B cell (primary cell): ENCODE measurements at regions not wholly inside any gene's neighbourhood (a gene's known extent, or its start where the extent isn't known, plus 50 kb on each side); places are given as distances from the start of the nearest gene placed in this dataset.

Source experiments
- ATAC-seq: fragments of 200-7000 bp; cut with Tn5 transposase; one replicate; pipeline ENCODE4 v1.10.0; 2021; ENCODE audit warnings: low read depth, mild to moderate bottlenecking, moderate number of reproducible peaks, moderate library complexity
- CTCF ChIA-PET: fragments of 350-600 bp; sonication (Branson Sonifier 250); formaldehyde crosslinking; loops from one replicate; lab custom pipeline; 2021; ENCODE audit warnings: antibody characterized with exemption, inconsistent platforms; lab: Charles Lee
- POLR2A ChIA-PET: fragments of 350-600 bp; sonication (Branson Sonifier 250); formaldehyde crosslinking; loops from one replicate; lab custom pipeline; 2021; ENCODE audit warnings: antibody characterized with exemption; lab: Charles Lee
- DNase-seq: peaks from one replicate; pipeline ENCODE4 v3.0.0; 2013
- H2AFZ ChIP-seq: 2 replicates; pipeline ENCODE4 v1.6.1; 2012; ENCODE audit warnings: mild to moderate bottlenecking, low read depth, low read length; ENCODE audit not compliant: insufficient read depth, poor library complexity, severe bottlenecking
- H3K27ac ChIP-seq, 2 donors: 1 replicate in 1 of 2; 2 replicates in 1 of 2; pipeline ENCODE4 v1.5.1; 2012 to 2013; ENCODE audit warnings: low read length in 2 of 2, mild to moderate bottlenecking in 2 of 2, moderate library complexity in 1 of 2
- H3K27me3 ChIP-seq, 4 experiments: fragments of 200-600 bp in 1 of 4; sonication (generic) in 1 of 4; replicated peaks in 1 of 4; 1 replicate in 2 of 4; 2 replicates in 2 of 4; pipeline versions ENCODE4 v1.6.1 to v1.7.0; 2013 to 2016; ENCODE audit warnings: low read length in 3 of 4, mild to moderate bottlenecking in 2 of 4, mixed read lengths in 1 of 4, moderate library complexity in 1 of 4; ENCODE audit not compliant: insufficient read depth in 4 of 4, control insufficient read depth in 3 of 4; ENCODE audit errors: control extremely low read depth in 1 of 4
- H3K36me3 ChIP-seq, 2 experiments: replicated peaks in 1 of 2; 1 replicate in 1 of 2; 2 replicates in 1 of 2; pipeline versions ENCODE4 v1.6.1 to v1.7.1; 2013; ENCODE audit warnings: low read length in 1 of 2; ENCODE audit not compliant: insufficient read depth in 2 of 2, control insufficient read depth in 1 of 2; ENCODE audit errors: control extremely low read depth in 1 of 2, extremely low read depth in 1 of 2
- H3K4me1 ChIP-seq, 2 donors: fragments of 200-600 bp in 1 of 2; sonication (generic) in 1 of 2; 1 replicate in 1 of 2; 2 replicates in 1 of 2; pipeline versions ENCODE4 v1.5.1 to v1.6.1; 2013 to 2017; ENCODE audit warnings: low read length in 2 of 2; ENCODE audit not compliant: control insufficient read depth in 2 of 2, insufficient read depth in 2 of 2
- H3K4me2 ChIP-seq: replicated peaks from 2 replicates; pipeline ENCODE3; 2012; ENCODE audit warnings: mild to moderate bottlenecking, low read depth, low read length; ENCODE audit not compliant: poor library complexity, severe bottlenecking
- H3K4me3 ChIP-seq, 5 experiments: fragments of 200-600 bp in 1 of 5; sonication (generic) in 1 of 5; 1 replicate in 3 of 5; 2 replicates in 2 of 5; pipeline versions ENCODE4 v1.5.1 to v1.7.0; 2011 to 2016; ENCODE audit warnings: low read length in 4 of 5, mild to moderate bottlenecking in 4 of 5, low read depth in 2 of 5, control low read depth in 1 of 5, moderate library complexity in 1 of 5; ENCODE audit not compliant: insufficient read depth in 1 of 5; ENCODE audit errors: control extremely low read depth in 1 of 5, extremely low read depth in 1 of 5
- H3K79me2 ChIP-seq: fragments of 200-600 bp; sonication (generic); one replicate; pipeline ENCODE4 v1.6.0; 2016; ENCODE audit warnings: low read length; ENCODE audit not compliant: control insufficient read depth, insufficient read depth
- H3K9ac ChIP-seq: fragments of 200-600 bp; sonication (generic); 2 replicates; pipeline ENCODE4 v1.6.1; 2017; ENCODE audit warnings: mild to moderate bottlenecking, low read length, moderate library complexity
- H3K9me3 ChIP-seq, 3 donors: one replicate each; pipeline versions ENCODE4 v1.6.1 to v1.7.1; 2013; ENCODE audit warnings: low read length in 2 of 3; ENCODE audit not compliant: control insufficient read depth in 2 of 3, insufficient read depth in 1 of 3; ENCODE audit errors: control extremely low read depth in 1 of 3
- H4K20me1 ChIP-seq: 2 replicates; pipeline ENCODE4 v1.6.0; 2012; ENCODE audit warnings: mild to moderate bottlenecking, low read length; ENCODE audit not compliant: insufficient read depth, control insufficient read depth, poor library complexity, severe bottlenecking
- H3K27ac Mint-ChIP-seq: one replicate; pipeline ENCODE4 v1.8.0; 2021; ENCODE audit warnings: mixed read lengths
- H3K27me3 Mint-ChIP-seq: one replicate; pipeline ENCODE4 v1.8.0; 2021; ENCODE audit warnings: mixed read lengths
- H3K4me1 Mint-ChIP-seq: one replicate; pipeline ENCODE4 v1.8.0; 2021; ENCODE audit warnings: mixed read lengths
- H3K4me3 Mint-ChIP-seq: one replicate; pipeline ENCODE4 v1.8.0; 2021; ENCODE audit warnings: mixed read lengths
- H3K9me3 Mint-ChIP-seq: one replicate; pipeline ENCODE4 v1.8.0; 2022; ENCODE audit warnings: mixed read lengths; ENCODE audit not compliant: insufficient read depth
- CTCF ChIP-seq: fragments of 200-600 bp; IDR thresholded peaks from one replicate; pipeline ENCODE4 v1.8.0; 2022; ENCODE audit warnings: antibody characterized with exemption, mild to moderate bottlenecking
- EZH2 ChIP-seq: IDR thresholded peaks from 2 replicates; pipeline ENCODE4 v1.6.1; 2012; ENCODE audit warnings: borderline replicate concordance, low read depth, mild to moderate bottlenecking, moderate library complexity, low read length; ENCODE audit not compliant: insufficient read depth, poor library complexity, severe bottlenecking
- WGBS: methylation state at CpG from one replicate; pipeline ENCODE4 v1.1.5; 2013; ENCODE audit warnings: missing lambda C conversion rate; ENCODE audit not compliant: insufficient coverage; 5-methylcytosine and 5-hydroxymethylcytosine counted together
- intact Hi-C: fragments of 100-400 bp; cut with micrococcal nuclease; formaldehyde crosslinking; loops from one replicate; pipeline ENCODE4 v1.10.0; 2022

- DNase-seq (no peak), ATAC-seq (no peak)
- no peaks in the 10 kb centered on the region for H3K27me3 Mint-ChIP-seq
- H3K27ac Mint-ChIP-seq, result no peak overlapping the region
- TF ChIP-seq EZH2 (no peak), CTCF (no peak)
- intact Hi-C loops, result no loop called here
- no peaks in the 10 kb centered on the region for H3K36me3 ChIP-seq
- H3K9ac ChIP-seq, result no peak overlapping the region
- no peaks in the 10 kb centered on the region for H3K79me2 ChIP-seq
- H3K27ac ChIP-seq, result no peak overlapping the region
- H3K4me3 Mint-ChIP-seq, result no peak overlapping the region
- H3K4me2 ChIP-seq, result no peak overlapping the region
- H4K20me1 ChIP-seq, result no peaks in the 10 kb centered on the region
- no peaks in the 10 kb centered on the region for H3K4me1 ChIP-seq
- CTCF ChIA-PET, result no interaction called here
- H3K4me1 Mint-ChIP-seq, result no peaks in the 10 kb centered on the region
- POLR2A ChIA-PET, result no interaction called here
- no peaks in the 10 kb centered on the region for H3K9me3 ChIP-seq
- H3K27me3 ChIP-seq, result no peaks in the 10 kb centered on the region
- H3K9me3 Mint-ChIP-seq, result no peaks in the 10 kb centered on the region
- no peak overlapping the region for H2AFZ ChIP-seq
- WGBS, result no CpG with 5 or more reads among the region's 3 CpGs
- no peak overlapping the region for H3K4me3 ChIP-seq
These were observed 444.9 kb downstream of the TMX3 start for GRCh38 chr18:68270017-68270416.

GRCh38 chr18:68267583-68267982, 447.3 kb downstream of the TMX3 start:
- Histone ChIP-seq H3K4me3 (no peak overlapping the region), H3K4me2 (no peak overlapping the region), H3K36me3 (no peaks in the 10 kb centered on the region), H3K4me1 (no peaks in the 10 kb centered on the region), H4K20me1 (no peaks in the 10 kb centered on the region), H3K27me3 (no peaks in the 10 kb centered on the region), H3K79me2 (no peaks in the 10 kb centered on the region), H2AFZ (no peak overlapping the region), H3K9ac (no peak overlapping the region), H3K9me3 (no peaks in the 10 kb centered on the region), H3K27ac (no peak overlapping the region)
- ChIA-PET CTCF (no interaction called here), POLR2A (no interaction called here)
- DNase-seq (no peak), ATAC-seq (no peak)
- intact Hi-C loops, result no loop called here
- Mint-ChIP-seq H3K27me3 (no peaks in the 10 kb centered on the region), H3K27ac (no peak overlapping the region), H3K4me1 (no peaks in the 10 kb centered on the region), H3K9me3 (no peaks in the 10 kb centered on the region), H3K4me3 (no peak overlapping the region)
- TF ChIP-seq EZH2 (no peak), CTCF (no peak)
